Uterus (tissue), 2 donors: ENCODE measurements at regions not wholly inside any gene's neighbourhood (a gene's known extent, or its start where the extent isn't known, plus 50 kb on each side); places are given as distances from the start of the nearest gene placed in this dataset.

Experiments used
- CTCF ChIP-seq, 4 experiments: fragments of 200-600 bp in 2 of 4; fragments of 450-650 bp in 2 of 4; sonication (generic) in 2 of 4; IDR thresholded peaks; one replicate each; pipeline ENCODE4 v1.5.1; 2016 to 2019; ENCODE audit warnings: antibody characterized with exemption in 4 of 4, mild to moderate bottlenecking in 2 of 4, moderate library complexity in 1 of 4
- POLR2A ChIP-seq, 2 donors: fragments of 450-650 bp; IDR thresholded peaks; one replicate each; pipeline ENCODE4 v1.6.1; 2016; ENCODE audit warnings: antibody characterized with exemption in 2 of 2, mild to moderate bottlenecking in 1 of 2, moderate library complexity in 1 of 2

- TF ChIP-seq CTCF (IDR thresholded peaks at IDR 0.05), result no peak
- no peak for TF ChIP-seq POLR2A (IDR thresholded peaks at IDR 0.05)
Observed at GRCh38 chr10:8289186-8289924, 234.9 kb downstream of the GATA3 start.
